Urinary bladder (tissue), 3 donors: ENCODE measurements at regions not wholly inside any gene's neighbourhood (a gene's known extent, or its start where the extent isn't known, plus 50 kb on each side); places are given as distances from the start of the nearest gene placed in this dataset.

ENCODE experiments used
- DNase-seq: peaks from one replicate; pipeline ENCODE4 v3.0.0-alpha.2; 2015; ENCODE audit errors: extremely low spot score
- H3K27ac ChIP-seq: one replicate; pipeline ENCODE4 v1.5.1; 2013; ENCODE audit warnings: low read depth, mild to moderate bottlenecking, moderate library complexity
- H3K36me3 ChIP-seq: one replicate; pipeline ENCODE4 v1.6.1; 2013; ENCODE audit warnings: mild to moderate bottlenecking, moderate library complexity; ENCODE audit not compliant: insufficient read depth
- H3K4me1 ChIP-seq: one replicate; pipeline ENCODE4 v1.6.1; 2013; ENCODE audit warnings: mild to moderate bottlenecking, moderate library complexity; ENCODE audit not compliant: insufficient read depth
- H3K4me3 ChIP-seq: one replicate; pipeline ENCODE4 v1.5.1; 2013; ENCODE audit warnings: low read depth, low read length
- WGBS: extraction: QIAGEN DNeasy Blood & Tissue Kit; methylation state at CpG from one replicate; pipeline ENCODE4 v1.1.7; 2013; 5-methylcytosine and 5-hydroxymethylcytosine counted together
- donor health status: healthy with polysubstance abuse.
- donor health status: healthy.

DNA sequence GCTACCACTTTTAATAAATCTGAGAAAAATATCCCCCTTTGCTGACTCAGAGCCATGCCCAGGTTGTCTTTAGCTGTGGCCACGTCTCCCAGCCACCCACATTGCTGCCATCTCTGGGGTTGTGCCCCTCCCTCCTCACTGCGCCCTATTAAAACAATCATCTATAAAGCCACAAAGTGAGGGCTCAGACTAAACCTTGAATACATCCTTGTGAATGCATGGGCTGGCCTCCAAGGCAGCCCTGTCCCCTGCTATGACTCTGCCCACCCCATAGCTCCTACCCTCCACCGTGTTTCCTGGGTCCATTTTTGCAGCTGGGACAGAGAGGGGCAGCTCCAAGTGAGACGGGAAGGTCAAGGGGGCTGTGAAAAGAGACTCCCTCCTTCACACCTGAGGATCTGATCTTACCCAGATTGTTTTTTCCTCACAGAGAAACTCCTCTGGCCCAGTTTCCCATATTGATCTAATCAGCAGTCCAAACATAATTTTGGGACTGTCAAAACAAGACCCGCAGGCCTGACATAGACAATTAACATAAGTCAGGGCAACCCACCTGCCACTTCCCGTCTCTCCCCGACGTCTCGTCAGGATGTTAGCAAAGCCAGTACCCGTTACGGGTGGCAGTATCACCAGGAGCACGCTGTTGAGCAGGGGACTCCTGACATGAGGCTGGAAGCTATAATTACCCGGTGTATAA is 199.0 kb downstream of the KATNAL1 start:
- H3K27ac ChIP-seq = peak overlapping the region; percentile 53
- WGBS = 75% methylated on average over 13 of the region's 13 CpGs
- H3K4me3 ChIP-seq = no peak overlapping the region
- DNase-seq = no peak
- H3K4me1 ChIP-seq = no peaks in the 10 kb centered on the region
- no peaks in the 10 kb centered on the region for H3K36me3 ChIP-seq

DNA sequence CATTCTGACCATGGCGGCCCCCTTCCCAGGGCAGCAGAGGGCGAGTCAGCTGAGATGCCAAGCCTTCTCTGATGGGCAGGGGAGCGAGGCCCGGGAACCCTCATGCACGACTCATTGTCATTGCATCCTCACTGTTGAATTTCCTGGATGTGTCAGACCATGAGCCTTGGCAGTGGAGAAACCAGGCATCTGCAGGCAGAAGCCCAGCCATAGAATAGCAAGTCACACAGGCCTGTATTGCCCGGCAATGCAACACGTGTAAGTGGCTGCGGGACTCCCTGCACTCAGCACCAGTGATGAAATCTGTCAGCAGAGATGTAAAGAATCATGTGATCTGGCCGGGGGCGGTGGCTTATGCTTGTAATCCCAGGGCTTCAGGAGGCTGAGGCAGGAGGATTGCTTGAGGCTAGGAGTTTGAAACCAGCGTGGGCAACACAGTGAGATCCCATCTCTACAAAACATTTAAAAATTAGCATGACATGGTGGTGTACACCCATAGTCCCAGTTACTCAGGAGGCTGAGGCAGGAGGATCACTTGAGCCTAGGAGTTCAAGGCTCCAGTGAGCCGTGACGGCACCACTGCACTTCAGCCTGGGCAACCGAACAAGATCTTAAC is 199.7 kb downstream of the KATNAL1 start:
- H3K36me3 ChIP-seq = no peaks in the 10 kb centered on the region
- no peaks in the 10 kb centered on the region for H3K4me1 ChIP-seq
- WGBS = 89% methylated on average over 14 of the region's 14 CpGs
- no peak overlapping the region for H3K4me3 ChIP-seq
- no peak overlapping the region for H3K27ac ChIP-seq
- no peak for DNase-seq

GRCh38 chr13:30107121-30107520 is 200.2 kb downstream of the KATNAL1 start:
- 90% methylated on average over 6 of the region's 6 CpGs for WGBS
- Histone ChIP-seq H3K36me3 (no peaks in the 10 kb centered on the region), H3K4me3 (no peak overlapping the region), H3K4me1 (no peaks in the 10 kb centered on the region), H3K27ac (no peak overlapping the region)
- DNase-seq = no peak

DNA sequence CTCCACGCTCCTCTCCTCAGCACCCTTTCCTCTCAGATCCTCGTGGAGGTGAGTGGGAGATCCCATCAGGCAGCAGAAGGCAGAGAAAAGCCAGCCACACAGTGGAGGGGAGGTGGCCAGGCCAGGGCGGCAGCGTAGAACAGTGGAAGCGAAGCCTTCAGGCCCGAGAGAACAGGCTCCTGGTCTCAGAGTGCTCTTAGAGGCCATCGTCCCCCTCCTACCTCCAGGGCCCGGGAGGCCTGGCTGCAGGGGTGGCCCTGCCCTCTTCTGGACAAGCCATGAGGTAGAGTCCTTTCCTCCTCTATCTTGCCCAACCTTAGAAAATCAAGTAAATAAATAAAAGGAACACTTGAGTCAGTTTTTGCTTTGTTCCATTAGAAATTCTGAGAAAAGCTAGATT is 202.0 kb downstream of the KATNAL1 start:
- Histone ChIP-seq H3K4me3 (no peak overlapping the region), H3K36me3 (no peaks in the 10 kb centered on the region), H3K27ac (no peak overlapping the region), H3K4me1 (no peaks in the 10 kb centered on the region)
- 57% methylated on average over 8 of the region's 8 CpGs for WGBS
- no peak for DNase-seq

- Histone ChIP-seq H3K4me1 (no peaks in the 10 kb centered on the region), H3K27ac (no peak overlapping the region), H3K36me3 (no peaks in the 10 kb centered on the region), H3K4me3 (no peak overlapping the region)
- DNase-seq = no peak
- WGBS = 91% methylated on average over 5 of the region's 5 CpGs
Observed at GRCh38 chr13:30103161-30103840, 204.1 kb downstream of the KATNAL1 start.

DNA sequence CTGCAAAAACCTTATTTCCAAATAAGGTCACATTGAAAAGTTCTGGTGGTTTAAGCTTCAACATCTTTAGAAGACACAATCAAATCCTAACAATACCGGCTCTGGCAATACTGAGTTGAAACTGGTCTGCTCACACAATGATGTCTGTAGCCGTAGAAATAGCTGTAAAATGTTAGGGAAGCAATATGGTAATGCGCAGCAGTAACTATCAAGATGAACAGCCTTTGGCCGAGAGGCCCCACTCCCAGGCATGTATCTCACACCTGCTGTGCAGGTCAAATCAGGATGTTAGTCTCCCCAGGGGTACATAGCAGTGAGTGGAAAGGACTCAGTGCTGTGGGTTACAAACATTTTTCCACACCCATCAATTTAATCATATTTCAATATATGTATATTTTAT is 207.1 kb downstream of the KATNAL1 start:
- Histone ChIP-seq H3K27ac (no peak overlapping the region), H3K4me3 (no peak overlapping the region), H3K36me3 (no peaks in the 10 kb centered on the region), H3K4me1 (no peaks in the 10 kb centered on the region)
- DNase-seq = no peak
- WGBS = 91% methylated on average over 4 of the region's 4 CpGs

- WGBS = 87% methylated on average over 5 of the region's 5 CpGs
- no peak for DNase-seq
Observed at GRCh38 chr13:30097701-30098100, 209.7 kb downstream of the KATNAL1 start.

DNA sequence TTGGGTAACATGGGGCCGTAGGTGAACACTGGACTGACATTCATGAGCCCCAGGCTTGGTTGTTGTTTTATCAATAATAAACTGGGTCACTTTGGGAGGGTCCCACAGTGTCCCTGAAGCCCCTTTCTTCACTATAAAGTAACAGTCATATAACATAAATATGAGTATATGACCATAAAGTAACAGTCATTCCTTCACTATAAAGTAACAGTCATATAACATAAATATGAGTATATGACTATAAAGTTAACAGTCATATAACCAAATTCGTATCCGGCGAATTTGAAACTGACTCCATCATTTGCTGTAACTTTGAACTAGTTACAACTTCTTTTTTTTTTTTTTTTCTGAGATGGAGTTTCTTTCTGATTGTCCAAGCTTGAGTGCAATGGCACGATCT is 210.3 kb downstream of the KATNAL1 start:
- 92% methylated on average over 5 of the region's 5 CpGs for WGBS
- no peaks in the 10 kb centered on the region for H3K36me3 ChIP-seq
- no peaks in the 10 kb centered on the region for H3K4me1 ChIP-seq
- no peak overlapping the region for H3K27ac ChIP-seq
- H3K4me3 ChIP-seq = no peak overlapping the region
- no peak for DNase-seq

More at GRCh38 chr13:30097701-30098100, 209.7 kb downstream of the KATNAL1 start:
- Histone ChIP-seq H3K36me3 (no peaks in the 10 kb centered on the region), H3K4me3 (no peak overlapping the region), H3K27ac (no peak overlapping the region), H3K4me1 (no peaks in the 10 kb centered on the region)

DNA sequence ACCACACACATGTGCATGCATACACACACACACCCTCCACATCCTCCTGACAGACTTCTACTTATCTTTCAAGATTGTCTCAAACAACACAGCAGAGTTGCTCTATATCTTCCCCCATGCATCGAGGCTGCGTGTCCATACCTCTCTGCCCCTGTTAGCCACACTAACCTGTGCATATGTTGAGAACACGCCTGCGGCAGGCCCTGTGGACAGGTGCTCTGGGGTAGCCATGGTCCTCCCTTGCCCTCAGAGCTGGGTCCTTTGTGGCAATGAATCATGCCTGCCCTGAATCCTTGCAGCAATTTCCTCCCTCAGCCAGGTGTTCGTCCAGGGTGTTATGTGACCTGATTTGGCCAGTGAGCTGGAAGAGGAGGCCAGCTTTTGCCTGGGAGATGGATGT is 213.3 kb downstream of the KATNAL1 start:
- DNase-seq = no peak
- Histone ChIP-seq H3K27ac (no peak overlapping the region), H3K4me1 (no peaks in the 10 kb centered on the region), H3K4me3 (no peak overlapping the region), H3K36me3 (no peaks in the 10 kb centered on the region)
- 84% methylated on average over 5 of the region's 5 CpGs for WGBS

DNA sequence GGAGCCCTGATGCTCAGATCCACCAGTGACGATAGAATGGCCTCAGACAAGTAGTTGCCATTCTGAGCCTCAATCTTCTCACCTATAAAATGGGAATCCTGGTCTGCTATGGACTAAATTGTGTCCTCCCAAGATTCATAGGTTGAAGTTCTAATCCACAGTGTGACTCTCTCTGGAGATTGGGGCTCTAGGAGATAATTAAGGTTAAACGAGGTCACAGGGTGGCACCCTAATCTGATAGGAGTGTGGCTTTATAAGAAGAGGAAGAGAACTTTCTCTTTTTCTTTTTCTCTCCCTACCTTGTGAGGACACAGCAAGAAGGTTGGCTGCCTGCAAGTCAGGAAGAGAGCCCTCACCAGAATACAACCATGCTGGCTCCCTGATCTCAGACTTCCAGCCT is 214.1 kb downstream of the KATNAL1 start:
- Histone ChIP-seq H3K4me3 (no peak overlapping the region), H3K36me3 (no peaks in the 10 kb centered on the region), H3K4me1 (no peaks in the 10 kb centered on the region), H3K27ac (no peak overlapping the region)
- no peak for DNase-seq
- 86% methylated on average over 2 of the region's 2 CpGs for WGBS

GRCh38 chr13:30091691-30092090 is 215.7 kb downstream of the KATNAL1 start:
- Histone ChIP-seq H3K4me1 (no peaks in the 10 kb centered on the region), H3K4me3 (no peak overlapping the region), H3K27ac (no peak overlapping the region), H3K36me3 (no peaks in the 10 kb centered on the region)
- DNase-seq = no peak
- 79% methylated on average over 4 of the region's 4 CpGs for WGBS

- no peaks in the 10 kb centered on the region for H3K36me3 ChIP-seq
- 88% methylated on average over 2 of the region's 2 CpGs for WGBS
- no peak overlapping the region for H3K27ac ChIP-seq
- DNase-seq = no peak
- H3K4me3 ChIP-seq = no peak overlapping the region
- no peaks in the 10 kb centered on the region for H3K4me1 ChIP-seq
Observed at GRCh38 chr13:30091035-30091434, 216.3 kb downstream of the KATNAL1 start.

DNA sequence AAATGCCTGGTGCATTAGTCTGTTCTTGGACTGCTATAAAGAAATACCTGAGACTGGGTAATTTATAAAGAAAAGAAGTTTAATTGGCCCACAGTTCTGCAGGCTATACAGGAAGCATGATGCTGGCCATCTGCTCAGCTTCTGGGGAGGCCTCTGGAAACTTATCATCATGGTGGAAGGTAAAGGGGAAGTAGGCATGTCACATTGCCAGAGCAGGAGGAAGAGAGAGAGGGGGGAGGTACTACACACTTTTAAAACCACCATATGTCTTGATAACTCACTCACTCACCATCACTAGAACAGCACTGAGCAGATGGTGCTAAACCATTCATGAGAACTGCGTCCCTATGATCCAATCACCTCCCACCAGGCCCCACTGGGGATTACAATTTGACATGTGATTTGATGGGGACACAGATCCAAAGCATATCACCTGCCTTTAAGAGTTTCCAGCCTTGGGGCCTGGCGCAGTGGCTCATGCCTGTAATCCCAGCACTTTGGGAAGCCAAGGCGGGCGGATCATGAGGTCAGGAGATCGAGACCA is 219.0 kb downstream of the KATNAL1 start:
- 80% methylated on average over 5 of the region's 5 CpGs for WGBS
- no peak overlapping the region for H3K27ac ChIP-seq
- no peak overlapping the region for H3K4me3 ChIP-seq
- DNase-seq = no peak
- no peaks in the 10 kb centered on the region for H3K36me3 ChIP-seq
- H3K4me1 ChIP-seq = no peaks in the 10 kb centered on the region

GRCh38 chr13:30085087-30085486 is 222.3 kb downstream of the KATNAL1 start:
- Histone ChIP-seq H3K4me1 (no peaks in the 10 kb centered on the region), H3K36me3 (no peaks in the 10 kb centered on the region), H3K4me3 (no peak overlapping the region), H3K27ac (no peak overlapping the region)
- DNase-seq = no peak
- WGBS = 64% methylated on average over 1 of the region's 1 CpG
